GM21515 (cell line): ENCODE measurements at regions not wholly inside any gene's neighbourhood (a gene's known extent, or its start where the extent isn't known, plus 50 kb on each side); places are given as distances from the start of the nearest gene placed in this dataset.
"Not testable (repeated sequence)": the region's sequence is repeated elsewhere in the genome, so short reads cannot be mapped to it uniquely, and the experiment has no call there.

Experiments
- ATAC-seq: cut with Tn5 transposase; IDR thresholded peaks from one replicate; pipeline ENCODE4 v1.9.1; 2021; ENCODE audit not compliant: unreplicated experiment

DNA sequence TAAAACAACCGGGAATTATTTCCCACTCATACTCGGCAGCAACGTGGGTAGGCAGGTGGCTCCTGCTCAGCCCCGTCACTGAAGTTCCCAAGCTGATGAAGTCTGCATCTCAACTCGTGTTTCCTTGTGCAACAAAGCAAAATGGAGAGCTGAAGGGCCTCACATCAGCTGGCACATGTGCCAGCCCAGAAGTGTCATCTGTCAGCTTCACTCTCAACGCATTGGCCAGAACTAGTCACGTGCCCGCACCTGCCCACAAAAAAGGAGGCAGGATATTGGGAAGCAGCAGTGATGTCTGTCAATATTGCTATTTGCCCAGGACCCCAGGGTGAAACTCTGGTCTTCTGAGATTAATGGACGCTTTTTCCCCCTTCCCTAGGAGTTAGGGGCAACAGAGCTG lies 344.0 kb downstream of the BCL11B start:
- ATAC-seq: no peak

DNA sequence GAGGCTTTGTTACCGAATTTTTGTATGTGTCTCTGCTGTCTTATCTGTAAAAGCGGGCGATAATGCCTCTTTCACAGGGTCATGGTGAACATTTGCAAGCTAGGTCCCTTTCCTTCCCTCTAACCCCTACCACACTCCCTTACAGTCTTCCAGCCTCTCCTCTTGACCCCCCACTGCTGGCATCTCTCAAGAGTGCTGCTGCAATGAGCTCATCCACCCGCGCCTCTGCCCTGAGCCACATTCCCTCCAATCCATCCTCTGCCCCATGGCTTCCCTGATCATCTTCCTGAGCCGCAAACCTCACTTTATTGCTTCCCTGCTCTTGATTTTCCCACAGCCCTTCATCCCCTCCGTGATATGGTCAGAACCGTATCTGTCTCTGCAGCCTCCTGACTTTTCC lies 343.6 kb downstream of the BCL11B start:
- ATAC-seq: no peak

DNA sequence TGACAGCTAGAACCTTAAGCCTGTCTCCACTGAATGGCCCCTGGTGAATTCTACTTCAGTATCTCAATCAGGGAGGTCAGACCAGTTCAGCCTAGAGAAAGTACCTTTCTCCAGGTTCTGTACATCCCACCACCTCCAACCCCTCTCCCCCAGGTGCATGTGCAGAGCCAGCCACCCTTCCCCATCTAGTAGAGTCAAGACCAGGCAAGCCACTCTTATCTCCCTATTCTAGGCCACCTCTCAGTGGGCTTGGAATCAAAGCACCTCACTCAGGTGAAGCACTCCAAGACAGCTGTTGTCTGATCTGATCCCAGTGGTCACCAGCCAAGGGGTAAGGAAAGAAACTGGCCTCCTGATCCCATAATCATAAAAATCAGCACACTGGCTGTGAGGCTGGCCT lies 340.9 kb downstream of the BCL11B start:
- ATAC-seq: no peak

DNA sequence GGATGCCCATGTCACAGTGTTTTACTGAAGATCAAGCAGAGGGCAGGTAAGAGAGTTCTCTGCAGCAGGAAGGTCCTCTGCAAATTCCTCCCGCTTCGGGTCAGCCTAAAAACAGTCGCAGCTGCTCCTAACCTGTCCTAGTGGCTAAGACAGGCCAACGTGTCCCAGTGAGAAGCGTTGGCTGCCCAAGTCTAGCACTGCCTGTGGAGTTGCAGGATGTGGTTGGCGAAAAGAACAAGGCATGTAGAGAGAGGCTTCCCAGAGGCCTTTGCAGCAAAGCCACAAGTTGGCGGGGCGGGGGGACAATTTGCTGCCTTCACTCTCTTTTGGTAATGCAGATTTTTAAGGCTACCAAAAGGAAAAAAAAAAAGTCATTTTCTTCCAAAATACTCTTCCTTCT lies 340.1 kb downstream of the BCL11B start:
- ATAC-seq: no peak

DNA sequence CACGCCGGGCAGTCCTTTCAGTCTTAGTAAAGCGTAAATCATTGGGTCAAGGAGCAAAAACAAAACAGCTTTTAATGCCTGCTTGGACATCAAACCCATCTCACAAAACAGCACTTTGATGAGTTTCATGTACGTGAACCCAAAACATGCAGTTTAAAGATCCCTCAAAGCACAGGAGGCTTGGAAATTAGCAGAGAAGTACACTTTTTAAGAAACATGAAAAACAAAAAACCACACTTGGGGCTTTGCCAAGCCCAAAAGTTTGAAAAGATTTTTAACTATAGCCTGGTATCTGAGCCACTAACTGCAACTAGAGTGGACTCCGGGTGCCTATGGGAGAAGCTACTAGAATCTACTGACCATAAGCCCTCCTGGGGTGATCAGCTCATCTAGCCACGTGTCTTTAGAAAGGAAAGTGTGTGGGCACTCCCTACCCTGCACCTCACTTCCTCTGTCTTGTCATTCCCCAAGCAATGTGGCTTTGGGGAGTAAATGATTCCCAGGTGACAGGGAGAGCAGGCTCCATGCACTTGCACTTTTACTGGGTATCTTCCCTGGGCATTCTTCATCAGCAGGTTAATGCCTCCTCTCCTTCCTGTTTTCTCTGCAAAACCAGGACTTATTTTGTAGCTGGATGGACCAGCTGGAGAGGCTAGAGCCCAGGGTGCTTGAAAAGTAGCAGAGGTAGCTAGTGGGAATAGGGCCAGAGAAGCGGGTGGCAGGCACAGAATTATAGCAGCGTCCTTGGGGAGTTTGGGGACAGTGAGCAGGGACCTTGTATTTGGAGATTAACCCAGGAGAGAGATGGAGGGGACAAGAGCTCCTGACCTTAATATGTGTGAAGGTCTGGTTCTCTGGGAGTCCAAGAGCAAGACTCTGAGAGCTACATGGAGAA lies 339.3 kb downstream of the BCL11B start:
- ATAC-seq: no peak

DNA sequence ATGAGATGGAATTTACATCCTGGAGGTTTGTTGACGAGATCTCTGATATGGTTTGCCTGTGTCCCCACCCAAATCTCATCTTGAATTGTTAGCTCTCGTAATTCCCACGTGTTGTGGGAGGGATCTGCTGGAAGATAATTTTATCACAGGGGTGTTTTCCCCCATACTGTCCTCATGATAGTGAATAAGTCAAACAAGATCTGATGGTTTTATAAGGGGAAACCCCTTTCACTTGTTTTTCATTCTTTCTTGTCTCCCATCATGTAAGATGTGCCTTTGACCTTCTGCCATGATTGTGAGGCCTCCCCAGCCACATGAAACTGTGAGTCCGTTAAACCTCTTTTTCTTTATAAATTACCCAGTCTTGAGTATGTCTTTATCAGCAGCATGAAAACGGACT lies 337.4 kb downstream of the BCL11B start:
- ATAC-seq: not testable (repeated sequence)

DNA sequence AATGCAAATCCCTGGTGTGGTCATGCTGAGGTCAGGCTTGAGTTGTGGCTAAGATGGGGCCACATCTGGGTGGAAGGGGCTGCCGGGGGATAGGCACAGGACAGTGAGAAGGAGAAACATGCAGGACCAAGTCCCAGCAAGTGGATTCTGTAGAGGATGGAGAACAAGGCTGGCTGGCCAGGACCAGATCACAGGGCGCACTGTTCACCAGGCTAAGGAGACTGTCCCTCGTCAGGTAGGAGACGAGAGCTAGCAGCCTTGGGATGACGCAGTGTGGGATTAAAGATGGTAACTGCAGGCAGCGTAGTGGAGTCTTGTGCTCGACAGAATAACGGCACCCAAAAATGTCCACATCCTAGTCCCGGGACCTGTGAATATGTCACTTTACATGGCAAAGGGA lies 336.1 kb downstream of the BCL11B start:
- ATAC-seq: no peak

DNA sequence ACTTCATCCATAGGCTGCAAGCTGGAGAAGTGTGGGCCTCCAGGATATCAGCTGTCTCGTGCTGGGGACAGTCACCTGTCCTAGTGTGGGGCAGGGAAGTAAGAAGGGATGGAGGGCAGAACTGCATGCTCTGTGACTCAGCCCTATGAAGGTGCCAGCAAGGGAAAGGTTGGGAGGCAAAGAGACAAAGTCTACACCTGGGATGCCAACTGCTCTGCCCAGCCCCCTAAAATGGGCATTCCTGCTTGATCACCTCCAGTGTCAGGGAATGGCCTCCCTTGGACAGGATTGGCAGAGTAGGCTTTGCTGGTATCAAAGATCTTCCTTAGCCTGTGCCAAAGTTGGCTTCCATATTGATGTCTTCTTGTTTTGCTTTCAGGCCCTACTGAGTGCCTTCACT lies 335.0 kb downstream of the BCL11B start:
- ATAC-seq: no peak

DNA sequence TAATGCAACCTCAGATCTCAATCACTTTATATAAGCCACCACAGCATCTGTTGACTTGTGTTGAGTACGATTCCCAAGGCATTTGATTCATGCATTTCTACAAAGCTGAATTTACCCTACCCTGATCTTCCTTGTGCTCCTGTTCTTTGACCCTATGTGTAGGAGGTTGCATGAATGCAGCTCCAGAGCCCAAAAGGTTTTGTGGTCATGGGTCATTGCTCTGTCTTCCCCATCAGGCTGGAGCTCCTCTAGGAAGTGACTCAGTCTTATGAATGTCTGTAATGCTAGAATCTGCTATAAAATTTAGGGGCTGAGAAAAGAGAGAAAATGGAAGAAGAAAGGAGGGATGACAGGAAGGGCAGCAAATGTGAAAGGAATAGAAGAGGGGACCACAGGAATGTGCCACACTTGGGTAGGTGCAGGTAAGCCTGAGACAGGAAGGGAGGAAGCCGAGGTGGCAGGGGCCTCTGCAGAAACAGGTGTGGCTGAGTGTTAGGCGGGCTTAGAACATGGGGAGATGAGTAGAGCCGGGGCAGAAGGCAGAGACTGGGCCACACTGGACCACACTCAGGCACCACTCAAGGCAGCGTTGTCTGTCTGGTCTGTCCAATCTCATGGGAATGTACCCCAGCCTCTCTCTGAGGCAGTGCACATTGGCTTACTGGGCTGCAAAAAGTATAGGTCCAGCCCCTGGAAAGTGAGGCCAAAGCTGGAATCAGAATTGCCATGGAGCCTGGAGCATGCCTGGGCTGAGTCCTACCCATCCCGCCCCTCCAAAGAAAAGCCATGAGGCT lies 334.1 kb downstream of the BCL11B start:
- no peak for ATAC-seq

DNA sequence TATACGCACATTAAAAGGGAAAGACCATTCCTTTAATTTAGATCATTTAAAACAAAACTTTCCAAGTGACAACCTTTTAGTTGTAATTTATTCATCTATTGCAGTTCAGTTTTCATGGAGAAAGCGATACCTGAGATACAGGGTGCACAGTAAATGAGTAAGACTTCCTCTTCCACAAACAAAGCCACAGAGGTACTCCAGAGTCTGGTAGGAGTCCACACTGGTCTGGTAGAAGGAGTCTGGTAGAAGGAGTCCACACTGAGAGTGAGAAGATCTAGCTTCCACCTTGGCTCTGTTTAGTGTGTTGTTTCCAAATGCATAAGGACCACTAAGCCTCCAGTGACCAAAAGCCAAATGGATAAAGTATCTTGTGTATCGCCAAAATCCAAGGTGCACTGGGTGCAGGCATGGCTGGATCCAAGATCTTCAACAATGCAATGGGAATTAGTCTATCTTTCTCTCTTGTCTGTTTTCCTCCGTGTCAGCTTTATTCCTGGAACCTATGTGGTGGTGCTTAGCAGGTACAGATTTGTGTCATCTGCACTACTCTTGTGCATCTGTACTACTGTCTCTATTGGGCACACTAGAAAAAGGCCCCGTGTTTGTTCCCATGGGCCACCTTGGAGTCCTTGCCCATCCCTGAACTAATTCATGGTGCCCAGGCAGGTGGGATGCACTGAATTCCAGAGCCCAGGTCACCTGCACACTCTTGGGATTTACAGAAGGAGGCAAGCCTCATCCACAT lies 331.1 kb downstream of the BCL11B start:
- no peak for ATAC-seq

DNA sequence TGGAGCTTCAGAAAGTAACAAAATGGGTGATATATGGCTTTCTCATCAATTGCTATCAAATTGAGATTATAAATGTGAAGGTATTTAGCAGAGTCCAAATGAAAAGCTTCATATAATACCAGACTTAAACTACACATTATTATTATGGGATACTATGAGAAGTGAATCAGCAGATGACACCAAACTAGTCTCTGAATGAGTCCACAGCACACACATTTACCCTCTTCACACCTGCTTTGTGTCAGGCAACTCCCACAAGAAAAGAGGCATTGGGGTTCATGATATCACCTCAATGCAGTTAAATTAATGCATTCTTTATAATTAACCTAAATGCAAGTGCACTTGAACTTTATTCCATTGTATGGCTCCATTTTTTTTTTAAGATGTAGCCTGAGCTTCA lies 330.5 kb downstream of the BCL11B start:
- no peak for ATAC-seq

DNA sequence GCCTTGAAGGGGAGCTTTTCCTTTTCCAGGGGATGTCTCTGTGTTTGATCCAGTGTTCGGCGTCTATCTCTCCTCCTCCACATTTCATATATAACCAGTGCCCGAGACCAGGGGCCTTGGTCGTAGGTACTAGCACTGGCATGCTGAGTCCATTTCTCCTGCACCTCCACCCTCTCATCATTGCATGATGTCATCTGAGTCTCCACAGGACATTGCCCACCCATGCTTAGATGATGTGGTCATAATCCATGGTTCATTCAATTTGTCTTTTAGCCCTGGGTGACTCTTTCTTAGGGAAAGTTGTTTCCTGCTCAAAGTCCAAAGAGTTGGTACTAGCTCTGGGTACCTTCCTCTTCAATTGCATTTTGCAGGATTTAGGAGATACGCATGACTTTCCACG lies 328.1 kb downstream of the BCL11B start:
- ATAC-seq: no peak

DNA sequence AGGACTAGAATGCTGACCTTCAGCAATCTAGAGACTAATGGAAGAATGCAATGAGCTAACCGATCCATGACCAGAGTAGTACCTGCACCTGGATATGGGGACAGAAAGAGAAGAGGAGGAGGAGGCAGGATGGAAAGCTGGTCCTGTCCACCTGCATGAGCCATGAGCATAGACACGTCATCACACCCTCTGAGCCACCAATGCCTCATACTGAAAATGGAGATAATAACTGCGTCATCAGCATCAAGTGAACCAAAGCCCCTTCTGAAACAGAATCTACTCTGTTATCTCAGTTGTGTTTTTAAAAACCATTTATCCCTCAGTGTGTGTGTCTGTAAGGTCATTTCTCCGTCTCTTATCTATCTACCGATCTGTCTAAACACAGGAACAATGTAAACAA lies 327.0 kb downstream of the BCL11B start:
- ATAC-seq: no peak

DNA sequence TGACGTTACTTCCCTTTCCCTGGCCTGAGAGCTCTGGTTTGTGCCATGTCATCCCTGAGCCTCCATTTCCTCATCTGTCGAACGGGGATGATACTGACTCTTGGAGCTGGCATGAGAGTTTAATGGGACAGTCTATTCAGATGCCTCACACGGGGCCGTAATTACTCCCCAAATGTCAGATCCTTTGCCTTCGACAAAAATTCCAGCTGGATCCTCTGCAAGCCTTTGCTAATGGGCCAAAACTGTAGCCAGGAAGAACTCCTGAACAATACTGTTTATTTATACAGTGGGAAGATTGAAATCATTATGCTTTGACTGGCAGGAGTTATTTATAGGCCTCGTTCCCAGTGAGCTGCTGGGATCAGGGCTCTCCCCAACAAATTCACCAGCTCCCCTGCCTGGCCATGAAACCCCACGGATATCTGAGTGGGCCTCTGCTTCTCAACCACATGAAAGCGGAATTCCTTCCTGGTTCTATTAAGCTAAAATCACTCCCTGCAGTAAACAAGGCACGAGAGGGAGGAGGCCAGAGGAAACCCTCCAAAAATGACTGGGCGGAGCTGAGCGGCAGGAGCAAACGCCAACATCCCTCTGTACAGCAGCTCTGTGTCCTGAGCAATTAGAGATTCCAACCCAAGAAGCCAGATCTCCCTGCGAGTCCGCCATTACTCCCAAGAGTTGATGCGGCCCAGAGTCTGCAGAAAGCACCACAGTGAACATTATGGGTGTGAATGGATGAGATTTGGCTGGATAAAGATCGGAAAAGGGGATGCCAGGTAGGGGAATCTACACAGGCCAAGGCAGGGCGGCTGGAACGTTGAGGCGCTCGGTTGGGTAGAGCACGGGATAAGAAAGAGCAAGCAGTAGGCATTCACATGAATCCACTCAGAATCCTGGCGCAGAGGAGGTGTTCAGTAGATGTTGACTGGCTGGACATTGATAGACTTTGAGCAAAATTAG lies 326.1 kb downstream of the BCL11B start:
- ATAC-seq: no peak

DNA sequence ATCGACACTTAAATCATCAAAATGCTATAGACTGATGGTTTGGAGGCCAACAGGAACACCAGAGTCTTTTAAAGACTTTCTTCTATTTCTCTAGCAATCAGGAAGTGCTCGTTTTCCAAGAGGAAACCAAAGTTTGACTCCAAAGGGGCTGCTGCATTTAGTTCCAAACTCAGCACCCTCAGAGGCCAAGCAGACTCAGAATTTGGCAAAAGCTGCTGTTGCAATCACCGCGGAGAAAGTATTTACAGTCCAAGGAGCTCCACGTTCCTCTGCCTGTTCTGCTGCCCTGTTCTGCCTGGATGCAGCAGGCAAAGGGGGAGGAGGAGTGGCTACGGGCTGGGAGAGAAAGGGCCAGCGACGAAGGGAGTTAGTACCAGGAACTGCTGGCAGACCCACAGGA lies 325.1 kb downstream of the BCL11B start:
- ATAC-seq: no peak

DNA sequence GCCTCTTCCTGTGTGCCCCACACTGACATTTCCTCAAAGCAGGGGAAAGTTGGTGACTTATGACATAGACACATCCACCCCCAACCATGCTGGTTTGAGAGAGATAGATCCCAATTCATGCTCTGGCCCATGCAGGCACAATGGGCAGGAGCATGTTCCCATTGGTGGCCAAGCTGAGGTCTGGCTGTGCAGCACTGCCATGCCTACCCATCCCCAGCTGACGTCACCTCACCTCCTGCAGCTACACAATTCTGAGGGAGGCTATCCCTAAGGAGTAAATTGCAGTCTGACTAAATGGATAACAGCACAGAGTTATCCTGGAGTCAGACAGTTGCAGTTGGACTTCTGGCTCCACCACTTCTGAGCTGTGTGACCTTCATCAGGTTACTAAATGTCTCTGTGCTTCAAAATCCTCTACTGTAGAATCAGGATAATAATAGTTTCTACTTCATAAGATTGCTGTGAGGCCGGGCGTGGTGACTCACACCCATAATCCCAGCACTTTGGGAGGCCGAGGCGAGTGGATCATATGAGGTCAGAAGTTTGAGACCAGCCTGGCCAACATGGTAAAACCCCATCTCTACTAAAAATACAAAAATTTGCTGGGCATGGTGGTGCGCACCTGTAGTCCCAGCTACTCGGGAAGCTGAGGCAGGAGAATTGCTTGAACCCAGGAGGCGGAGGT lies 323.9 kb downstream of the BCL11B start:
- no peak for ATAC-seq

DNA sequence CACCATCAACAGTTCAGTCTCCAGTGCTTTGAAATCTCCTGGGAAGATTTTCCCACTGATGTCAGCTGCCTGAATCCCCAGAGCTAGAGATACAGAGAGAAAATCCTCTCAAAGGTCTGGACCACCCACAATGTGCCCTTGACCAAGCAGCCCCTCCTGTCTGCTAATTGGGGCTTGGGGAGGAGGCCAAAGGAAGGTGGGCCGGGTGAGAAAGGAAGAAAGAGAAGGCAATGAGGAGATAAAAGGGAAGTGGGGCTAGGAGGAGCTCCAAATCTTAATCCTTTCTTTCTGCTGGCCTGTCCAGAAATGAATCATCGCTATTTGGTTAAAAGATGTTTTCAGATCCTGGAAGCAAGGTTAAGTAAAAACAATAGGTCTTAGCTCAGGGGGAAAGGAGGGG lies 322.9 kb downstream of the BCL11B start:
- ATAC-seq: no peak

DNA sequence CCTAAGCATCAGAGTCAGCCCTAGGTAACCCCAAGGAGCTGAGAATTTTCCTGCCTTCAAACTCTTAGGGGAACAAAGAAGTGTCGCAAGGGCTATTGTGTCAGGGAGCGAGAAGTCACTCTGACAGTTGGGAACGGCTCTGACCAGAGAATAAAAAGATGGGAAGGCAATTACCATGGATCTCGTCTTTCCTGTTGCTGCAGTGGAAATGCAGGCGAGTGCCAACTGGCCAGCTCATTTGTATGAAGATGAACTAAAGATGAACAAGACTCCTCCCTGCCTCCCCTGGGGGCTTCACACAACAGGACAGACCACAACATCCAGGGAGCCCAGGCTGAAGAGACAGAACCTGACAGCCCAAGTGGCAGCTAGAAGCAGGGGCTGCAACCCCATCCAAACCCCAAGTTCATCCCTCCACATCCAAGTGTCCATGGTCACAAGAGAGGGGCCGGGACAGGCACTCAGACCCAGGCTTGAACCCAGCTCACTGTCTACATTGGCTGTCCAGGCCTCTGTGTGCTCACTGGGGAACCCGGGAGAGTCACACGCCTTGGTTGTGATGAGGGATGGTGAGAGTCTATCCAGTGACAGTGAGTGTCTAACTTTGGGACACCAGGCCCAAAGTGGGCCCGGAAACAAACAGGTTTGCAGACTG lies 322.4 kb downstream of the BCL11B start:
- ATAC-seq: no peak

DNA sequence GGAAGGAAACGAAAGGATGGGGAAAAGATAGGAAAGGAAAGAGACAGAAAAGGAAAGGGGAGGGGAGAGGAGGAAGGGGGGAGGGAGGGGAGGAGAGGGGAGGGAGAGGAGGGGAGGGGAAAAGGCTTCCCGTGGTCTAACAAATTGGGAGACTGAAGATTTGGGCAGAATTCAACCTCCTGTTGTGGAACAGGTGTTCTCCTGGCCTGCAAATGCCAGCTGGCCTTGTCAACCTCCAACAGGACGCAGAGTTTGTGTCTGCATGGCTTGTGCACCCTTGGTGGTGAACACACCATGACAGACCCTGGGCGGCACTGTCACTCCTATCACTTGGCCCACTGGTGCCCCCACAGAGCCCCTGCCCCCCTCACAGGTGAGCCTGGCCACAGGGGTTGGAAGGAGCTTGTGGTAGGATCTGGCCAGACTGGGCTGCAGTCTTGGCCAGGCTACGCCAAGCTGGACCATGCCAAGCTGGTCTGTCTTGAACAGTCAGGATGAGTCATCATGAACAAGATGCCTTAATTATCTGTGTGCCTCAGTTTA lies 321.6 kb downstream of the BCL11B start:
- ATAC-seq: no peak
